ENCODE measurements at regions not wholly inside any gene's neighbourhood (a gene's known extent, or its start where the extent isn't known, plus 50 kb on each side); places are given as distances from the start of the nearest gene placed in this dataset.

DNA sequence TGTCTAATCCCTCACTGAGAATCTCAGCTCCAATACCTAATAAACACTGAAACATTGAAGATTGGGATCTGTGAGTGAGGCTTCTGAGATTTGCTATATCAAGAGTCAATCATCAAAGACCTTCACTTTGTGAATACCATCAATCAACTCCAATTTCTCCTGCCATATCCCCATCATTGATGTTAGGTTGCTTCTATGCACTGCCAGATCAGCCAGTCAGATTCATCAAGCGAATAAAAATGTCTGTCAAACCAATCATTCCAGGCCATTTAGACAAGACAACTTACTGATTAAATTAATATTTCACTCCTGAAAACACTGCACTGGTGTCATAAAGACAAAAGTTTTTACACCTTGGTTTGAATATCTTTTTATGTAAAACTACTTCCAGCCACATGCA, 1295.5 kb upstream of the LRRTM1 start:
- TF ChIP-seq CTCF (conservative IDR thresholded peaks at IDR 0.05 in 1 of 2, IDR thresholded peaks at IDR 0.05 in 1 of 2; ENCODE audit: low read depth in 1 of 2, low read length in 2 of 2): no peak
- TF ChIP-seq EZH2 (IDR thresholded peaks at IDR 0.05; ENCODE audit: low read length, missing control alignments): no peak

Measured in fibroblast of lung (primary cell).